K562 (cell line): ENCODE measurements at regions not wholly inside any gene's neighbourhood (a gene's known extent, or its start where the extent isn't known, plus 50 kb on each side); places are given as distances from the start of the nearest gene placed in this dataset.
"Not testable (repeated sequence)": the region's sequence is repeated elsewhere in the genome, so short reads cannot be mapped to it uniquely, and the experiment has no call there.

ENCODE experiments used
- CTCF ChIP-seq, 3 experiments: IDR thresholded peaks in 2 of 3; conservative IDR thresholded peaks in 1 of 3; 2 replicates each; pipeline ENCODE4 v1.5.1; 2011 to 2012; ENCODE audit warnings: low read length in 3 of 3, mild to moderate bottlenecking in 3 of 3, control low read depth in 2 of 3, improper control_type of control experiment in 1 of 3, inconsistent platforms in 1 of 3, low read depth in 1 of 3, mixed read lengths in 1 of 3, moderate library complexity in 1 of 3; ENCODE audit not compliant: insufficient read depth in 2 of 3
- ERF ChIP-seq: fragments of 450-650 bp; formaldehyde crosslinking; IDR thresholded peaks from 2 replicates; pipeline ENCODE4 v1.4.0; 2020; ENCODE audit warnings: mild to moderate bottlenecking, mixed read lengths
- ETV5 ChIP-seq: sonication (generic); formaldehyde crosslinking; IDR thresholded peaks from 2 replicates; pipeline ENCODE4 v1.4.0; 2020; ENCODE audit warnings: low read depth, mild to moderate bottlenecking, missing genetic modification reagents
- GABPA ChIP-seq: fragments of 200-800 bp; sonication (Bioruptor generic); conservative IDR thresholded peaks from 2 replicates; pipeline ENCODE4 v1.6.1; 2016; ENCODE audit warnings: low read depth, missing genetic modification characterization, missing compliant biosample characterization
- HNRNPUL1 ChIP-seq: fragments of 200-400 bp; formaldehyde crosslinking; IDR thresholded peaks from 2 replicates; pipeline ENCODE4 v1.6.1; 2017; ENCODE audit warnings: low read length
- POLR2A ChIP-seq: fragments of 450-650 bp; conservative IDR thresholded peaks from 2 replicates; pipeline ENCODE4 v1.6.1; 2016
- POU5F1 ChIP-seq: fragments of 150-350 bp; IDR thresholded peaks from 2 replicates; pipeline ENCODE4 v1.6.1; 2014; ENCODE audit warnings: borderline replicate concordance, low read length, low read depth, mild to moderate bottlenecking; ENCODE audit not compliant: partially characterized antibody
- RBM39 ChIP-seq: fragments of 200-400 bp; formaldehyde crosslinking; optimal IDR thresholded peaks from 2 replicates; pipeline ENCODE3; 2018; ENCODE audit warnings: low read depth, low read length
- REST ChIP-seq, 2 experiments: fragments of 450-650 bp; formaldehyde crosslinking in 1 of 2; IDR thresholded peaks; 2 replicates each; pipeline versions ENCODE4 v1.4.0 to v1.6.1; 2014 to 2020; ENCODE audit warnings: mild to moderate bottlenecking in 2 of 2, borderline replicate concordance in 1 of 2, low read depth in 1 of 2
- ZBTB11 ChIP-seq, 3 experiments: fragments of 200-800 bp in 1 of 3; fragments of 250-450 bp in 1 of 3; fragments of 450-650 bp in 1 of 3; sonication (Bioruptor Pico) in 1 of 3; sonication (Bioruptor generic) in 1 of 3; formaldehyde crosslinking in 1 of 3; IDR thresholded peaks; 2 replicates each; pipeline versions ENCODE4 v1.6.1 to v1.8.0; 2016 to 2022; ENCODE audit warnings: mild to moderate bottlenecking in 2 of 3, missing genetic modification characterization in 2 of 3, missing compliant biosample characterization in 1 of 3, moderate library complexity in 1 of 3
- ZFX ChIP-seq: sonication (generic); formaldehyde crosslinking; IDR thresholded peaks from 2 replicates; pipeline ENCODE4 v1.8.0; 2022; ENCODE audit warnings: mild to moderate bottlenecking, missing genetic modification reagents, moderate library complexity

GRCh38 chr7:142495301-142495700 is 237.4 kb upstream of the PRSS58 start:
- TF ChIP-seq ZBTB11 (CRISPR knock-in tag; IDR thresholded peaks at IDR 0.05); POU5F1; ETV5 (CRISPR knock-in tag); RBM39; ERF (CRISPR knock-in tag); REST (IDR thresholded peaks at IDR 0.05; ENCODE audit: borderline replicate concordance); REST (CRISPR knock-in tag; IDR thresholded peaks at IDR 0.05; ENCODE audit: low read depth); HNRNPUL1; POLR2A; CTCF (IDR thresholded peaks at IDR 0.05 in 2 of 3, conservative IDR thresholded peaks at IDR 0.05 in 1 of 3; ENCODE audit: insufficient read depth in 2 of 3, low read depth in 1 of 3, low read length in 3 of 3); GABPA (tag); ZFX: not testable (repeated sequence)
